H9 (cell line): ENCODE measurements at regions not wholly inside any gene's neighbourhood (a gene's known extent, or its start where the extent isn't known, plus 50 kb on each side); places are given as distances from the start of the nearest gene placed in this dataset.

ENCODE experiments used
- DNase-seq: peaks from one replicate; pipeline ENCODE4 v3.0.0-alpha.2; 2017
- H2AFZ ChIP-seq: one replicate; pipeline ENCODE4 v1.6.1; 2013; ENCODE audit warnings: mild to moderate bottlenecking, low read length, control low read depth, moderate library complexity
- H2AK5ac ChIP-seq: 2 replicates; pipeline ENCODE4 v1.6.1; 2013; ENCODE audit warnings: low read length, control low read depth, mixed read lengths; ENCODE audit not compliant: insufficient read length
- H2BK120ac ChIP-seq: one replicate; pipeline ENCODE4 v1.6.1; 2013; ENCODE audit warnings: low read depth, mild to moderate bottlenecking, low read length, control low read depth, inconsistent platforms; ENCODE audit not compliant: poor library complexity, severe bottlenecking
- H2BK12ac ChIP-seq: 2 replicates; pipeline ENCODE4 v1.6.1; 2013; ENCODE audit warnings: low read length, control low read depth, mixed read lengths, low read depth; ENCODE audit not compliant: insufficient read length
- H2BK15ac ChIP-seq: 2 replicates; pipeline ENCODE4 v1.6.1; 2013; ENCODE audit warnings: low read depth, low read length, control low read depth
- H2BK20ac ChIP-seq: one replicate; pipeline ENCODE4 v1.6.1; 2013; ENCODE audit warnings: low read depth, mild to moderate bottlenecking, low read length, control low read depth, inconsistent platforms; ENCODE audit not compliant: poor library complexity, severe bottlenecking
- H2BK5ac ChIP-seq: 2 replicates; pipeline ENCODE4 v1.6.1; 2013; ENCODE audit warnings: low read length, control low read depth, mixed read lengths; ENCODE audit not compliant: insufficient read length
- H3K14ac ChIP-seq: 2 replicates; pipeline ENCODE4 v1.6.1; 2013; ENCODE audit warnings: low read length, control low read depth; ENCODE audit not compliant: insufficient read depth
- H3K18ac ChIP-seq: 2 replicates; pipeline ENCODE4 v1.6.1; 2013; ENCODE audit warnings: low read depth, mild to moderate bottlenecking, mixed read lengths, low read length, control low read depth; ENCODE audit not compliant: insufficient read length
- H3K23ac ChIP-seq: 2 replicates; pipeline ENCODE4 v1.6.1; 2013; ENCODE audit warnings: low read length, control low read depth, mixed read lengths, low read depth; ENCODE audit not compliant: insufficient read length
- H3K23me2 ChIP-seq: 2 replicates; pipeline ENCODE4 v1.6.1; 2013; ENCODE audit warnings: low read depth, mild to moderate bottlenecking, mixed read lengths, low read length, control low read depth; ENCODE audit not compliant: insufficient read length, poor library complexity, severe bottlenecking
- H3K27ac ChIP-seq: 2 replicates; pipeline ENCODE4 v1.5.1; 2013; ENCODE audit warnings: low read length, control low read depth, mixed read lengths, low read depth; ENCODE audit not compliant: insufficient read length
- H3K27me3 ChIP-seq: 2 replicates; pipeline ENCODE4 v1.6.1; 2013; ENCODE audit warnings: low read length, control low read depth, inconsistent platforms; ENCODE audit not compliant: insufficient read depth
- H3K4ac ChIP-seq: 2 replicates; pipeline ENCODE4 v1.6.1; 2013; ENCODE audit warnings: low read depth, mild to moderate bottlenecking, control low read depth, inconsistent platforms, low read length, moderate library complexity
- H3K4me1 ChIP-seq: 2 replicates; pipeline ENCODE4 v1.6.1; 2013; ENCODE audit warnings: low read length, control low read depth, inconsistent platforms; ENCODE audit not compliant: insufficient read depth
- H3K4me2 ChIP-seq: 2 replicates; pipeline ENCODE4 v1.6.1; 2013; ENCODE audit warnings: low read length, control low read depth, mixed read lengths; ENCODE audit not compliant: insufficient read length, insufficient read depth
- H3K56ac ChIP-seq: 2 replicates; pipeline ENCODE4 v1.6.1; 2013; ENCODE audit warnings: low read depth, mild to moderate bottlenecking, mixed read lengths, low read length, control low read depth; ENCODE audit not compliant: insufficient read length
- H3K79me1 ChIP-seq: 2 replicates; pipeline ENCODE4 v1.6.1; 2013; ENCODE audit warnings: low read depth, mild to moderate bottlenecking, moderate library complexity, low read length, control low read depth, inconsistent platforms; ENCODE audit not compliant: insufficient read depth, poor library complexity, severe bottlenecking
- H3K79me2 ChIP-seq: 2 replicates; pipeline ENCODE4 v1.6.1; 2013; ENCODE audit warnings: low read length, control low read depth, inconsistent platforms; ENCODE audit not compliant: insufficient read depth
- H3K9ac ChIP-seq: 2 replicates; pipeline ENCODE4 v1.6.1; 2013; ENCODE audit warnings: low read length, control low read depth, mixed read lengths; ENCODE audit not compliant: insufficient read length; ENCODE audit errors: extremely low read depth
- H3K9me3 ChIP-seq: one replicate; pipeline ENCODE4 v1.6.1; 2013; ENCODE audit warnings: low read depth, low read length, inconsistent platforms; ENCODE audit not compliant: control insufficient read depth
- H3T11ph ChIP-seq: one replicate; pipeline ENCODE4 v1.6.1; 2013; ENCODE audit warnings: mild to moderate bottlenecking, low read length, control low read depth, inconsistent platforms
- H4K20me1 ChIP-seq: one replicate; pipeline ENCODE4 v1.6.1; 2013; ENCODE audit not compliant: control insufficient read depth, insufficient read length, insufficient read depth
- H4K5ac ChIP-seq: 2 replicates; pipeline ENCODE4 v1.6.1; 2013; ENCODE audit warnings: low read depth, mild to moderate bottlenecking, mixed read lengths, low read length, control low read depth; ENCODE audit not compliant: insufficient read length
- H4K8ac ChIP-seq: replicated peaks from 2 replicates; pipeline ENCODE4 v1.6.1; 2013; ENCODE audit warnings: low read length, control low read depth, mixed read lengths, low read depth; ENCODE audit not compliant: insufficient read length
- H4K91ac ChIP-seq: 2 replicates; pipeline ENCODE4 v1.6.1; 2013; ENCODE audit warnings: low read depth, mild to moderate bottlenecking, moderate library complexity, mixed read lengths, low read length, control low read depth; ENCODE audit not compliant: insufficient read length
- H3K27ac Mint-ChIP-seq, 3 experiments: 2 replicates in 2 of 3; 3 replicates in 1 of 3; pipeline ENCODE4 v1.8.0; 2020 to 2021; ENCODE audit warnings: mixed read lengths in 3 of 3, mild to moderate bottlenecking in 1 of 3, moderate library complexity in 1 of 3
- H3K27me3 Mint-ChIP-seq: 2 replicates; pipeline ENCODE4 v1.8.0; 2021; ENCODE audit warnings: low read depth, mild to moderate bottlenecking, moderate library complexity, mixed read lengths
- H3K36me3 Mint-ChIP-seq, 3 experiments: 2 replicates in 2 of 3; 3 replicates in 1 of 3; pipeline ENCODE4 v1.8.0; 2020 to 2021; ENCODE audit warnings: low read depth in 3 of 3, mixed read lengths in 3 of 3; ENCODE audit not compliant: insufficient read depth in 1 of 3
- H3K4me1 Mint-ChIP-seq, 2 experiments: 2 replicates each; pipeline ENCODE4 v1.8.0; 2020; ENCODE audit warnings: mixed read lengths in 2 of 2
- H3K4me3 Mint-ChIP-seq, 2 experiments: 2 replicates in 1 of 2; 3 replicates in 1 of 2; pipeline ENCODE4 v1.8.0; 2020 to 2021; ENCODE audit warnings: mild to moderate bottlenecking in 2 of 2, mixed read lengths in 2 of 2, moderate library complexity in 1 of 2
- H3K9me3 Mint-ChIP-seq, 2 experiments: 2 replicates in 1 of 2; 3 replicates in 1 of 2; pipeline ENCODE4 v1.8.0; 2020; ENCODE audit warnings: mild to moderate bottlenecking in 2 of 2, mixed read lengths in 2 of 2, moderate library complexity in 1 of 2
- CTCF ChIP-seq: fragments of 200-600 bp; sonication (generic); conservative IDR thresholded peaks from 3 replicates; pipeline ENCODE4 v1.8.0; 2021; ENCODE audit warnings: antibody characterized with exemption, mild to moderate bottlenecking
- WGBS: extraction: QIAGEN DNeasy Blood & Tissue Kit; methylation state at CpG from one replicate; pipeline ENCODE4 v1.1.7; 2013; ENCODE audit warnings: missing lambda C conversion rate, low lambda C conversion rate, mixed read lengths; ENCODE audit not compliant: insufficient read length; ENCODE audit errors: extremely low coverage; 5-methylcytosine and 5-hydroxymethylcytosine counted together

DNA sequence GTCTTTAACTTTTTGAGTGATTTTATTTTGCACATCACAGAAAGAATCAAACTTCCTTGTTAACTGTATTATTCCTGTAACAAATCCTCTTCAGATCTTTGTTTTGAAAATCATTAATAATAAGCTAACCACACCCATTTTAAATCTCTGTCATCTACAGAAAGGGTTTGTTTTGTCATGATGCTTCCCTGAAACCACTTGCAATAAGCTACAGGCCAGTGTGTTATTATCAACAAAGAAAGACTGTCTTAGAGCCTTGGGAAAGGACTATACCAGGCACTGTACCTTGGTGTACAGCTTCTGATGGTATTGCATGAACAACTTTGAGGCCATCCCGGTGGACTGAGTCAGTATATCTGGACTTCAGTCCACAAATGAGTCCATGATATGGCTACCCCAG is 145.3 kb upstream of the FAM3C start:
- Histone ChIP-seq H3K23me2 (no peaks in the 10 kb centered on the region), H4K5ac (no peak overlapping the region), H2BK20ac (no peak overlapping the region), H2BK15ac (no peak overlapping the region), H2BK120ac (no peak overlapping the region), H2AK5ac (no peak overlapping the region), H2BK12ac (no peak overlapping the region), H3K79me2 (no peaks in the 10 kb centered on the region), H2BK5ac (no peak overlapping the region), H3K4ac (no peak overlapping the region), H4K20me1 (no peaks in the 10 kb centered on the region), H3K27me3 (no peaks in the 10 kb centered on the region), H4K8ac (no peak overlapping the region), H3K9ac (no peak overlapping the region), H3K18ac (no peak overlapping the region), H3K56ac (no peak overlapping the region), H3K14ac (no peak overlapping the region), H2AFZ (no peak overlapping the region), H3K27ac (no peak overlapping the region), H3K79me1 (no peaks in the 10 kb centered on the region), H3K4me2 (no peak overlapping the region), H3K4me1 (no peaks in the 10 kb centered on the region), H3K23ac (no peak overlapping the region), H3T11ph (no peak overlapping the region), H4K91ac (no peak overlapping the region), H3K9me3 (no peaks in the 10 kb centered on the region)
- Mint-ChIP-seq H3K9me3 (peaks cover 12 to 16% of the 10 kb centered on the region in 2 experiments), H3K27ac (no peak overlapping the region), H3K27me3 (no peaks in the 10 kb centered on the region; the same call in 1 of the 2 replicates), H3K4me1 (no peaks in the 10 kb centered on the region), H3K4me3 (no peak overlapping the region), H3K36me3 (peaks cover 3 to 19% (median 11%) of the 10 kb centered on the region in 3 experiments; a peak in 6 of 7 replicates)
- TF ChIP-seq CTCF = no peak
- DNase-seq = no peak
- WGBS = no CpG with 5 or more reads among the region's 1 CpG
